Gastroesophageal sphincter (tissue), 4 donors: ENCODE measurements at regions not wholly inside any gene's neighbourhood (a gene's known extent, or its start where the extent isn't known, plus 50 kb on each side); places are given as distances from the start of the nearest gene placed in this dataset.
"Not testable (repeated sequence)": the region's sequence is repeated elsewhere in the genome, so short reads cannot be mapped to it uniquely, and the experiment has no call there.

Experiments used
- ATAC-seq: fragments of 150-250 bp; one replicate; pipeline ENCODE4 v1.9.1; 2016; ENCODE audit warnings: mild to moderate bottlenecking, moderate library complexity
- H3K27ac ChIP-seq, 4 donors: fragments of 200-600 bp; sonication (generic) in 3 of 4; 1 replicate in 3 of 4; 2 replicates in 1 of 4; pipeline ENCODE4 v1.5.1; 2016 to 2019
- H3K27me3 ChIP-seq: fragments of 200-600 bp; sonication (generic); one replicate; pipeline ENCODE4 v1.5.1; 2019
- H3K36me3 ChIP-seq, 2 donors: fragments of 200-600 bp; sonication (generic); one replicate each; pipeline ENCODE4 v1.5.1; 2019; ENCODE audit warnings: control low read depth in 1 of 2
- H3K4me1 ChIP-seq, 3 donors: fragments of 200-600 bp; sonication (generic); 1 replicate in 2 of 3; 2 replicates in 1 of 3; pipeline ENCODE4 v1.5.1; 2016 to 2019; ENCODE audit warnings: control low read depth in 2 of 3
- H3K4me3 ChIP-seq, 2 donors: fragments of 200-600 bp; sonication (generic); one replicate each; pipeline ENCODE4 v1.5.1; 2019; ENCODE audit warnings: mild to moderate bottlenecking in 1 of 2, moderate library complexity in 1 of 2
- H3K9me3 ChIP-seq, 3 donors: fragments of 200-600 bp; sonication (generic); one replicate each; pipeline ENCODE4 v1.5.1; 2017 to 2019; ENCODE audit warnings: control low read depth in 2 of 3
- CTCF ChIP-seq, 4 experiments: fragments of 200-600 bp in 2 of 4; fragments of 450-650 bp in 2 of 4; sonication (generic) in 1 of 4; IDR thresholded peaks; one replicate each; pipeline ENCODE4 v1.5.1; 2017 to 2019; ENCODE audit warnings: antibody characterized with exemption in 4 of 4, mild to moderate bottlenecking in 2 of 4, moderate library complexity in 2 of 4
- EP300 ChIP-seq: sonication (generic); formaldehyde crosslinking; IDR thresholded peaks from one replicate; pipeline ENCODE4 v1.6.1; 2017; ENCODE audit warnings: antibody characterized with exemption, mild to moderate bottlenecking
- POLR2A ChIP-seq, 2 donors: fragments of 450-650 bp; IDR thresholded peaks; one replicate each; pipeline ENCODE4 v1.6.1; 2017; ENCODE audit warnings: antibody characterized with exemption in 2 of 2, mild to moderate bottlenecking in 2 of 2, moderate library complexity in 1 of 2
- POLR2AphosphoS5 ChIP-seq: sonication (generic); formaldehyde crosslinking; IDR thresholded peaks from one replicate; pipeline ENCODE4 v1.6.1; 2017; ENCODE audit warnings: antibody characterized with exemption
- WGBS, 2 donors: methylation state at CpG; one replicate each; pipeline ENCODE4 v1.1.5; 2018; ENCODE audit warnings: low coverage in 1 of 2; 5-methylcytosine and 5-hydroxymethylcytosine counted together

DNA sequence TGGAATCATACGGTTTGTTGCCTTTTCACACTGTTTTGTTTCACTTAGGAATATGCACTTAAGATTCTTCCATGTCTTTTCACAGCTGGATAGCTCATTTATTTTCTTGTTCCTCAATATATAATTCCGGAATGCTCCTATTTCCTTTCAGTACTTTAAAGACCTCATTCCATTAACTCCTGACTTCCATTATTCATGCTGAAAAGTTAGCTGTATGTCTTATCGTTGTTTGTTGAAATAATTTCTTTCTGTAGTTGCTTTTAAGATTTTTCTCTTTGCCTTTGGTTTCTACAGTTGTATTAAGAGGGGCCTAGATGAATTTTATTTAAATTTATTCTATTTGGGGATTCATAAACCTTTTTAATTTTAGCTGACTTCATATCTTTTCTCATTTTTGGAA is 122.2 kb downstream of the ANXA2 start:
- H3K4me3 ChIP-seq, result no peak overlapping the region
- H3K9me3 ChIP-seq, result peaks cover 0 to 21% (median 2%) of the 10 kb centered on the region in 3 donors
- 74 to 81% methylated on average over 2 to 3 of the region's 3 CpGs for WGBS, 2 donors
- no peak overlapping the region for H3K27ac ChIP-seq
- TF ChIP-seq EP300, result no peak
- no peak for TF ChIP-seq POLR2AphosphoS5
- TF ChIP-seq POLR2A (IDR thresholded peaks at IDR 0.05), result no peak
- TF ChIP-seq CTCF (IDR thresholded peaks at IDR 0.05), result no peak
- H3K27me3 ChIP-seq, result peaks cover 25% of the 10 kb centered on the region
- H3K4me1 ChIP-seq, result no peaks in the 10 kb centered on the region
- ATAC-seq, result no peak
- no peaks in the 10 kb centered on the region for H3K36me3 ChIP-seq

DNA sequence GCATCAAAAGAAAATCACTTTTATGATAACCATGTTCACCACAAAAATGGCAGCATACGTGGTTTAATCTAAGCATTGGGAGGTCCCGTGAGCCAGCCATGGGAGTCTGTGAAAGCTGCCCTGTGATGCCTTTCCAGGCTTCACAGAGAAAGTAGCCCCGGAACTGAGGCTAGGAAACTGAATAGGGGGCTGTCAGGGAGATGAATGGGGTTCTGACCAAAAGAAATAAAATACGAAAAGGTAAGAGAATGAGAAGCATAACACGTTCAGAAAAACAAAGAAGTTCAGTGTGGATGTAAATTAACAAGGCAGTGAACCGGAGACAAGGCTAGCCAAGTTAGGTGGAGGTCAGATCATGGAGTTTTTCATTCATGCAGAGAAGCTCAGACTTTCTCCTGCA is 118.9 kb downstream of the ANXA2 start:
- Histone ChIP-seq H3K36me3 (no peaks in the 10 kb centered on the region), H3K4me3 (no peak overlapping the region), H3K9me3 (peaks cover 0 to 21% (median 2%) of the 10 kb centered on the region in 3 donors), H3K27me3 (peaks cover 22% of the 10 kb centered on the region), H3K4me1 (no peaks in the 10 kb centered on the region), H3K27ac (no peak overlapping the region)
- ATAC-seq, result no peak
- no peak for TF ChIP-seq EP300
- WGBS, 2 donors, result 60 to 77% methylated on average over 1 to 6 of the region's 6 CpGs

GRCh38 chr15:60280259-60280658 is 117.5 kb downstream of the ANXA2 start:
- peaks cover 0 to 9% (median 2%) of the 10 kb centered on the region in 3 donors for H3K9me3 ChIP-seq
- no peak overlapping the region for H3K4me3 ChIP-seq
- H3K36me3 ChIP-seq, result no peaks in the 10 kb centered on the region
- peaks cover 30% of the 10 kb centered on the region for H3K27me3 ChIP-seq
- 59 to 60% methylated on average over 1 to 2 of the region's 2 CpGs for WGBS, 2 donors
- no peak for TF ChIP-seq CTCF (IDR thresholded peaks at IDR 0.05)
- no peak for TF ChIP-seq POLR2AphosphoS5
- TF ChIP-seq EP300, result no peak
- TF ChIP-seq POLR2A (IDR thresholded peaks at IDR 0.05), result no peak
- no peaks in the 10 kb centered on the region for H3K4me1 ChIP-seq
- ATAC-seq, result no peak
- no peak overlapping the region for H3K27ac ChIP-seq

GRCh38 chr15:60283936-60284335 is 113.8 kb downstream of the ANXA2 start:
- Histone ChIP-seq H3K36me3 (no peaks in the 10 kb centered on the region), H3K27ac (no peak overlapping the region), H3K27me3 (peaks cover 17% of the 10 kb centered on the region), H3K9me3 (no peaks in the 10 kb centered on the region), H3K4me1 (no peaks in the 10 kb centered on the region), H3K4me3 (no peak overlapping the region)
- no peak for ATAC-seq
- TF ChIP-seq EP300 (no peak), POLR2AphosphoS5 (no peak), POLR2A (IDR thresholded peaks at IDR 0.05) (no peak), CTCF (IDR thresholded peaks at IDR 0.05) (no peak)

- H3K36me3 ChIP-seq, H3K4me3 ChIP-seq, H3K27me3 ChIP-seq, H3K9me3 ChIP-seq, ATAC-seq, H3K27ac ChIP-seq, H3K4me1 ChIP-seq: not testable (repeated sequence)
- WGBS, 2 donors, result 88 to 100% methylated on average over 2 to 3 of the region's 5 CpGs
Measured at GRCh38 chr15:60295901-60296300, 101.9 kb downstream of the ANXA2 start.

DNA sequence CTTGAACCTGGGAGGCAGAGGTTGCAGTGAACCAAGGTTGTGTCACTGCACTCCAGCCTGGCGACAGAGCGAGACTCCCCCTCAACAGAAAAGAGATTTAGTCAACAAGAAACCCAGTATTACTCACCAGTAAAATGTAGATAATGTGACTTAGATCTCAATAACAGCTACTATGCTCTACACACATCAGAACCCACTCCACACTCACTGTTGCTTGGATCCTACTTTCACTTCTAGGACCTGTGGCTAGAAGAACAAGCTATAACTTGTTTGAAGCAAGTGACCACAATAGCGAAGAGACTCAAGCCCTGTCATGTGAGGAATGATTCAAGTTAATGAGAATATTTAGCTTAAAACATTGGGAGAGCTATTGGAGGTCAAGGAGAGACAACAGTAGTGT is 100.7 kb downstream of the ANXA2 start:
- no peaks in the 10 kb centered on the region for H3K36me3 ChIP-seq
- WGBS, 2 donors, result 88 to 100% methylated on average over 1 to 3 of the region's 3 CpGs
- H3K27ac ChIP-seq, result no peak overlapping the region
- H3K9me3 ChIP-seq, result no peaks in the 10 kb centered on the region
- H3K4me3 ChIP-seq, result no peak overlapping the region
- TF ChIP-seq EP300 (no peak), CTCF (IDR thresholded peaks at IDR 0.05) (no peak), POLR2AphosphoS5 (no peak), POLR2A (IDR thresholded peaks at IDR 0.05) (no peak)
- ATAC-seq, result no peak
- peaks cover 8% of the 10 kb centered on the region for H3K27me3 ChIP-seq
- H3K4me1 ChIP-seq, result peaks cover 0 to 8% (median 0%) of the 10 kb centered on the region in 3 donors
